ENCODE measurements at regions not wholly inside any gene's neighbourhood (a gene's known extent, or its start where the extent isn't known, plus 50 kb on each side); places are given as distances from the start of the nearest gene placed in this dataset.

GRCh38 chr16:51305337-51305736, 154.3 kb upstream of the SALL1 start:
- Histone ChIP-seq H3K27me3 (no peaks in the 10 kb centered on the region), H3K36me3 (replicated peaks in 1 of 2; ENCODE audit: insufficient read depth in 1 of 2, low read depth in 2 of 2) (no peaks in the 10 kb centered on the region), H3K4me3 (no peak overlapping the region), H3K4me1 (no peaks in the 10 kb centered on the region), H3K27ac (no peak overlapping the region), H3K9me3 (no peaks in the 10 kb centered on the region)
- intact Hi-C loops (cut with DNase I) = no loop called here
- WGBS, 2 donors = 76 to 85% methylated on average over 2 of the region's 2 CpGs
- ATAC-seq (no peak), DNase-seq (no peak)
- no peak for TF ChIP-seq POLR2A (IDR thresholded peaks at IDR 0.05)
- TF ChIP-seq, protein P1, sequence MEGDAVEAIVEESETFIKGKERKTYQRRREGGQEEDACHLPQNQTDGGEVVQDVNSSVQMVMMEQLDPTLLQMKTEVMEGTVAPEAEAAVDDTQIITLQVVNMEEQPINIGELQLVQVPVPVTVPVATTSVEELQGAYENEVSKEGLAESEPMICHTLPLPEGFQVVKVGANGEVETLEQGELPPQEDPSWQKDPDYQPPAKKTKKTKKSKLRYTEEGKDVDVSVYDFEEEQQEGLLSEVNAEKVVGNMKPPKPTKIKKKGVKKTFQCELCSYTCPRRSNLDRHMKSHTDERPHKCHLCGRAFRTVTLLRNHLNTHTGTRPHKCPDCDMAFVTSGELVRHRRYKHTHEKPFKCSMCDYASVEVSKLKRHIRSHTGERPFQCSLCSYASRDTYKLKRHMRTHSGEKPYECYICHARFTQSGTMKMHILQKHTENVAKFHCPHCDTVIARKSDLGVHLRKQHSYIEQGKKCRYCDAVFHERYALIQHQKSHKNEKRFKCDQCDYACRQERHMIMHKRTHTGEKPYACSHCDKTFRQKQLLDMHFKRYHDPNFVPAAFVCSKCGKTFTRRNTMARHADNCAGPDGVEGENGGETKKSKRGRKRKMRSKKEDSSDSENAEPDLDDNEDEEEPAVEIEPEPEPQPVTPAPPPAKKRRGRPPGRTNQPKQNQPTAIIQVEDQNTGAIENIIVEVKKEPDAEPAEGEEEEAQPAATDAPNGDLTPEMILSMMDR (IDR thresholded peaks at IDR 0.05) = no peak

DNA sequence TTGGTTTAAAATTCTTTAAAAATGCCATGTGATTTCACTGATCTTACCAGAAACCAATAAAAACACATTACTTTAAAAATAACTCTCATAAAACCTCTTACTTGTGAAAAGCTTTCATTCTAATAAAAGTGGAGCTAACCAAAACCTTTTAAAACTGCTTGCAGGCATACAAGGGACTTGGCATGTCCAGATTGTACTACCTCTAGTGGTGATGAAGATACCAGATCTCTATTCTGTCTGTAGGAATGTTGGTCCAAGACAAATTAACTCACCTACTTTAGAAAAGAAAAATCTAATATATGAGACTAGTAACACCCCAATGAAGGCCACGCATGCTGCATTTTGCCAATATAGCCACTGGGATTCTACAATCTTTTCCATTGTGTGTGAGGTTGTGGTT, 151.0 kb upstream of the SALL1 start:
- intact Hi-C loops (cut with DNase I) = no loop called here
- H3K9me3 ChIP-seq = peaks cover 0 to 16% (median 0%) of the 10 kb centered on the region in 3 donors
- ATAC-seq (no peak), DNase-seq (no peak)
- TF ChIP-seq POLR2A (IDR thresholded peaks at IDR 0.05) = no peak
- TF ChIP-seq, protein P1 (IDR thresholded peaks at IDR 0.05) = no peak
- no peaks in the 10 kb centered on the region for H3K27me3 ChIP-seq
- no peaks in the 10 kb centered on the region for H3K36me3 ChIP-seq (replicated peaks in 1 of 2; ENCODE audit: insufficient read depth in 1 of 2, low read depth in 2 of 2)
- no peaks in the 10 kb centered on the region for H3K4me1 ChIP-seq
- WGBS, 2 donors = 70 to 85% methylated on average over 1 of the region's 1 CpG
- H3K4me3 ChIP-seq = no peak overlapping the region
- H3K27ac ChIP-seq = no peak overlapping the region

DNA sequence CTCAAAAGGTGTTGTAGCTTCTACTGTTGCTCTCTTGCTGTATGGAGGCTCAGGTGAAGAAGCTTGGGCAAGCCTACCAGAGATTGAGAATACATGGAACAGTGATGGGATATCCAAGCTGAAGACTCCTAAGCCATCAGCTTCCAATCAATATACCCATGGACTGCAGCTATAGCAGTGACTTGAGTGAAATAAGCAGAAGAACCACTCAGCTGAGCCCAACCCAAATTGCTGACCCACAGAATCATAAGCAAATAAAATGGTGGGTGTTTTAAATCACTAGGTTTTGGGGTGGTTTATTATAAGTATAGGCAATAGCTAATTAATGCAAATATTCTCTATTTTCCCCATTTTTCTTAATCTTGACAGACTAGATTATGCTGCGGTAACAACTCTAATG, 147.7 kb upstream of the SALL1 start:
- no peaks in the 10 kb centered on the region for H3K27me3 ChIP-seq
- no peak overlapping the region for H3K4me3 ChIP-seq
- ATAC-seq (no peak), DNase-seq (no peak)
- H3K36me3 ChIP-seq (replicated peaks in 1 of 2; ENCODE audit: insufficient read depth in 1 of 2, low read depth in 2 of 2) = no peaks in the 10 kb centered on the region
- intact Hi-C loops (cut with DNase I) = no loop called here
- H3K27ac ChIP-seq = no peak overlapping the region
- H3K4me1 ChIP-seq = no peaks in the 10 kb centered on the region
- no peak for TF ChIP-seq POLR2A (IDR thresholded peaks at IDR 0.05)
- TF ChIP-seq, protein P1 (IDR thresholded peaks at IDR 0.05) = no peak
- peaks cover 0 to 16% (median 0%) of the 10 kb centered on the region in 3 donors for H3K9me3 ChIP-seq
- WGBS, 2 donors = 89 to 90% methylated on average over 1 of the region's 1 CpG

GRCh38 chr16:51290442-51291285, 139.6 kb upstream of the SALL1 start:
- no peak for ATAC-seq
- Histone ChIP-seq H3K27ac (no peak overlapping the region), H3K4me3 (no peak overlapping the region), H3K4me1 (no peaks in the 10 kb centered on the region), H3K36me3 (replicated peaks in 1 of 2; ENCODE audit: insufficient read depth in 1 of 2, low read depth in 2 of 2) (no peaks in the 10 kb centered on the region), H3K27me3 (no peaks in the 10 kb centered on the region), H3K9me3 (no peaks in the 10 kb centered on the region)
- no peak for DNase-seq
- intact Hi-C loops (cut with DNase I) = no loop called here
- TF ChIP-seq, protein P1 (IDR thresholded peaks at IDR 0.05) = no peak
- TF ChIP-seq POLR2A (IDR thresholded peaks at IDR 0.05) = no peak
- WGBS, 2 donors = 57 to 62% methylated on average over 4 of the region's 4 CpGs

GRCh38 chr16:51289336-51289735, 138.3 kb upstream of the SALL1 start:
- Histone ChIP-seq H3K27me3 (no peaks in the 10 kb centered on the region), H3K27ac (no peak overlapping the region), H3K9me3 (no peaks in the 10 kb centered on the region), H3K36me3 (replicated peaks in 1 of 2; ENCODE audit: insufficient read depth in 1 of 2, low read depth in 2 of 2) (no peaks in the 10 kb centered on the region), H3K4me3 (no peak overlapping the region), H3K4me1 (no peaks in the 10 kb centered on the region)
- TF ChIP-seq, protein P1 (IDR thresholded peaks at IDR 0.05) = no peak
- TF ChIP-seq POLR2A (IDR thresholded peaks at IDR 0.05) = no peak
- ATAC-seq (no peak), DNase-seq (no peak)
- intact Hi-C loops (cut with DNase I) = no loop called here
- WGBS, 2 donors = 66% methylated on average over 3 of the region's 3 CpGs
